ENCODE measurements at regions not wholly inside any gene's neighbourhood (a gene's known extent, or its start where the extent isn't known, plus 50 kb on each side); places are given as distances from the start of the nearest gene placed in this dataset.

- TF ChIP-seq CREB1 (IDR thresholded peaks at IDR 0.05; ENCODE audit: low read depth) (no peak), TCF12 (IDR thresholded peaks at IDR 0.05; ENCODE audit: low read depth) (no peak), TEAD4 (IDR thresholded peaks at IDR 0.05) (no peak), MAX (IDR thresholded peaks at IDR 0.05) (no peak), RAD21 (IDR thresholded peaks at IDR 0.05; ENCODE audit: low read depth) (no peak), YY1 (IDR thresholded peaks at IDR 0.05; ENCODE audit: low read depth) (peak; percentile 69)
These were observed 435.5 kb downstream of the KCNJ2 start for GRCh38 chr17:70604854-70605253.

- TF ChIP-seq EP300 (IDR thresholded peaks at IDR 0.05; ENCODE audit: borderline replicate concordance), result no peak
- no peak for TF ChIP-seq CREB1 (IDR thresholded peaks at IDR 0.05; ENCODE audit: low read depth)
- TF ChIP-seq REST (IDR thresholded peaks at IDR 0.05; ENCODE audit: low read depth), result no peak
- no peak for TF ChIP-seq MAX (IDR thresholded peaks at IDR 0.05)
- TF ChIP-seq YY1 (IDR thresholded peaks at IDR 0.05; ENCODE audit: low read depth), result no peak
- TF ChIP-seq RAD21 (IDR thresholded peaks at IDR 0.05; ENCODE audit: low read depth), result no peak
- TF ChIP-seq EGR1 (IDR thresholded peaks at IDR 0.05), result no peak
- no peak for TF ChIP-seq FOXM1 (IDR thresholded peaks at IDR 0.05; ENCODE audit: borderline replicate concordance, low read depth)
- TF ChIP-seq ZBTB7A (IDR thresholded peaks at IDR 0.05; ENCODE audit: low read depth), result no peak
- no peak for TF ChIP-seq TAF1 (IDR thresholded peaks at IDR 0.05; ENCODE audit: low read depth)
These were observed 436.8 kb downstream of the KCNJ2 start for GRCh38 chr17:70606086-70606485.

GRCh38 chr17:70608193-70608592 lies 438.9 kb downstream of the KCNJ2 start:
- TF ChIP-seq YY1 (IDR thresholded peaks at IDR 0.05; ENCODE audit: low read depth) (no peak), USF1 (IDR thresholded peaks at IDR 0.05) (no peak), TEAD4 (IDR thresholded peaks at IDR 0.05) (peak; percentile 59), EP300 (IDR thresholded peaks at IDR 0.05; ENCODE audit: borderline replicate concordance) (no peak), TAF1 (IDR thresholded peaks at IDR 0.05; ENCODE audit: low read depth) (no peak), CREB1 (IDR thresholded peaks at IDR 0.05; ENCODE audit: low read depth) (no peak), FOXM1 (IDR thresholded peaks at IDR 0.05; ENCODE audit: borderline replicate concordance, low read depth) (no peak), RAD21 (IDR thresholded peaks at IDR 0.05; ENCODE audit: low read depth) (no peak), NFIC (IDR thresholded peaks at IDR 0.05) (no peak), EGR1 (IDR thresholded peaks at IDR 0.05) (no peak), TCF12 (IDR thresholded peaks at IDR 0.05; ENCODE audit: low read depth) (no peak), MAX (IDR thresholded peaks at IDR 0.05) (no peak), REST (IDR thresholded peaks at IDR 0.05; ENCODE audit: low read depth) (no peak), CEBPB (IDR thresholded peaks at IDR 0.05) (0 out of 2 replicates have a peak, but pooled peaks have one; percentile 1)

- TF ChIP-seq CREB1 (IDR thresholded peaks at IDR 0.05; ENCODE audit: low read depth) (no peak), REST (IDR thresholded peaks at IDR 0.05; ENCODE audit: low read depth) (no peak), USF1 (IDR thresholded peaks at IDR 0.05) (no peak), EGR1 (IDR thresholded peaks at IDR 0.05) (no peak), TAF1 (IDR thresholded peaks at IDR 0.05; ENCODE audit: low read depth) (no peak)
These were observed 439.6 kb downstream of the KCNJ2 start for GRCh38 chr17:70608957-70609356.

- no peak for TF ChIP-seq TEAD4 (IDR thresholded peaks at IDR 0.05)
- no peak for TF ChIP-seq YY1 (IDR thresholded peaks at IDR 0.05; ENCODE audit: low read depth)
- no peak for TF ChIP-seq REST (IDR thresholded peaks at IDR 0.05; ENCODE audit: low read depth)
- TF ChIP-seq TAF1 (IDR thresholded peaks at IDR 0.05; ENCODE audit: low read depth), result no peak
- TF ChIP-seq EP300 (IDR thresholded peaks at IDR 0.05; ENCODE audit: borderline replicate concordance), result no peak
- no peak for TF ChIP-seq TCF12 (IDR thresholded peaks at IDR 0.05; ENCODE audit: low read depth)
- no peak for TF ChIP-seq ZBTB7A (IDR thresholded peaks at IDR 0.05; ENCODE audit: low read depth)
- no peak for TF ChIP-seq RAD21 (IDR thresholded peaks at IDR 0.05; ENCODE audit: low read depth)
These were observed 440.2 kb downstream of the KCNJ2 start for GRCh38 chr17:70609566-70609965.
